K562 (cell line): ENCODE measurements at regions not wholly inside any gene's neighbourhood (a gene's known extent, or its start where the extent isn't known, plus 50 kb on each side); places are given as distances from the start of the nearest gene placed in this dataset.
A peak's percentile ranks its signal among the peaks of the same experiment; 100 is the strongest.

ENCODE experiments used
- ATF1 ChIP-seq, 2 experiments: fragments of 450-650 bp in 1 of 2; IDR thresholded peaks; 2 replicates each; pipeline ENCODE4 v1.6.1; 2016; ENCODE audit warnings: missing compliant biosample characterization in 1 of 2, missing genetic modification characterization in 1 of 2
- CAMTA2 ChIP-seq: fragments of 250-450 bp; sonication (Bioruptor Pico); conservative IDR thresholded peaks from 2 replicates; pipeline ENCODE4 v1.5.1; 2022
- CEBPG ChIP-seq, 3 experiments: fragments of 200-800 bp in 1 of 3; sonication (Bioruptor generic) in 1 of 3; sonication (generic) in 1 of 3; formaldehyde crosslinking in 1 of 3; IDR thresholded peaks in 2 of 3; conservative IDR thresholded peaks in 1 of 3; 2 replicates each; pipeline versions ENCODE4 v1.6.1 to v1.8.0; 2016 to 2022; ENCODE audit warnings: missing compliant biosample characterization in 2 of 3, missing genetic modification characterization in 2 of 3, mild to moderate bottlenecking in 1 of 3, missing genetic modification reagents in 1 of 3
- DPF2 ChIP-seq: fragments of 450-650 bp; IDR thresholded peaks from 2 replicates; pipeline ENCODE4 v1.6.1; 2016
- GTF2F1 ChIP-seq: IDR thresholded peaks from 2 replicates; pipeline ENCODE4 v1.6.1; 2011; ENCODE audit warnings: low read depth, low read length, improper control_type of control experiment
- L3MBTL2 ChIP-seq: fragments of 450-650 bp; IDR thresholded peaks from 2 replicates; pipeline ENCODE4 v1.6.1; 2016; ENCODE audit warnings: mild to moderate bottlenecking, moderate library complexity
- MAFF ChIP-seq: IDR thresholded peaks from 2 replicates; pipeline ENCODE4 v1.6.1; 2012; ENCODE audit warnings: low read length, improper control_type of control experiment
- SMARCA4 ChIP-seq: fragments of 450-650 bp; IDR thresholded peaks from 2 replicates; pipeline ENCODE4 v1.6.1; 2016
- SOX6 ChIP-seq: fragments of 450-650 bp; IDR thresholded peaks from 2 replicates; pipeline ENCODE4 v1.6.1; 2014; ENCODE audit warnings: mild to moderate bottlenecking
- TEAD1 ChIP-seq, 2 experiments: fragments of 450-650 bp in 1 of 2; sonication (generic) in 1 of 2; formaldehyde crosslinking; IDR thresholded peaks; 2 replicates each; pipeline versions ENCODE4 v1.4.0 to v1.8.0; 2020 to 2022; ENCODE audit warnings: mild to moderate bottlenecking in 2 of 2, missing genetic modification reagents in 1 of 2
- ZNF282 ChIP-seq: sonication (generic); formaldehyde crosslinking; IDR thresholded peaks from 2 replicates; pipeline ENCODE4 v1.8.1; 2023; ENCODE audit warnings: missing genetic modification reagents
- TF ChIP-seq, protein P1 (sequence below): fragments of 450-650 bp; IDR thresholded peaks from 2 replicates; pipeline ENCODE4 v1.6.1; 2018; ENCODE audit not compliant: partially characterized antibody
- TF ChIP-seq, protein P2 (sequence below), 2 experiments: fragments of 450-650 bp; conservative IDR thresholded peaks; 2 replicates each; pipeline ENCODE4 v1.6.1; 2017; ENCODE audit warnings: mild to moderate bottlenecking in 2 of 2, moderate library complexity in 2 of 2
- TF ChIP-seq, protein P3 (sequence below): sonication (generic); formaldehyde crosslinking; IDR thresholded peaks from 2 replicates; pipeline ENCODE4 v1.8.0; 2023; ENCODE audit warnings: mild to moderate bottlenecking, missing genetic modification reagents
- TF ChIP-seq, protein P4 (sequence below): fragments of 450-650 bp; IDR thresholded peaks from 2 replicates; pipeline ENCODE4 v1.6.1; 2017; ENCODE audit warnings: antibody characterized with exemption, mild to moderate bottlenecking

DNA sequence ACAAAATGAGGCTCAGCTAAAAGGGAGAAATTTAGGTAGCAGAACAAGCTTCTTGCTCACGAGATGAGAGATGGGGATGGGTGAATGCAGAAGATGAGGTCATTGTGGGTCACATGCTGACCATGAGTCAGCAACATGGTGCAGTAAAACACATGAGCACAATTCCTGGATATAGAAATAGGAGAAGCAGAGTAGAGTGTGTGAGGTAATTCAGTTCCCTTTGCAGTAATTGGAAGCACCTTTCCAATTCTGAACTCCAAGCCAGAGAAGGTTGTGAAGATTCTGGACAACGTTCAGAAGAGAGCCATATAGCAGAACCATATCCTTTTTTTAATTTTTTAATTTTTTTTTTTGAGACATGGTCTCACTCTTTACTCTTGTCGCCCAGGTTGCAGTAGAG lies 62.0 kb upstream of the LMNTD1 start (continued):
- TF ChIP-seq, protein P1, sequence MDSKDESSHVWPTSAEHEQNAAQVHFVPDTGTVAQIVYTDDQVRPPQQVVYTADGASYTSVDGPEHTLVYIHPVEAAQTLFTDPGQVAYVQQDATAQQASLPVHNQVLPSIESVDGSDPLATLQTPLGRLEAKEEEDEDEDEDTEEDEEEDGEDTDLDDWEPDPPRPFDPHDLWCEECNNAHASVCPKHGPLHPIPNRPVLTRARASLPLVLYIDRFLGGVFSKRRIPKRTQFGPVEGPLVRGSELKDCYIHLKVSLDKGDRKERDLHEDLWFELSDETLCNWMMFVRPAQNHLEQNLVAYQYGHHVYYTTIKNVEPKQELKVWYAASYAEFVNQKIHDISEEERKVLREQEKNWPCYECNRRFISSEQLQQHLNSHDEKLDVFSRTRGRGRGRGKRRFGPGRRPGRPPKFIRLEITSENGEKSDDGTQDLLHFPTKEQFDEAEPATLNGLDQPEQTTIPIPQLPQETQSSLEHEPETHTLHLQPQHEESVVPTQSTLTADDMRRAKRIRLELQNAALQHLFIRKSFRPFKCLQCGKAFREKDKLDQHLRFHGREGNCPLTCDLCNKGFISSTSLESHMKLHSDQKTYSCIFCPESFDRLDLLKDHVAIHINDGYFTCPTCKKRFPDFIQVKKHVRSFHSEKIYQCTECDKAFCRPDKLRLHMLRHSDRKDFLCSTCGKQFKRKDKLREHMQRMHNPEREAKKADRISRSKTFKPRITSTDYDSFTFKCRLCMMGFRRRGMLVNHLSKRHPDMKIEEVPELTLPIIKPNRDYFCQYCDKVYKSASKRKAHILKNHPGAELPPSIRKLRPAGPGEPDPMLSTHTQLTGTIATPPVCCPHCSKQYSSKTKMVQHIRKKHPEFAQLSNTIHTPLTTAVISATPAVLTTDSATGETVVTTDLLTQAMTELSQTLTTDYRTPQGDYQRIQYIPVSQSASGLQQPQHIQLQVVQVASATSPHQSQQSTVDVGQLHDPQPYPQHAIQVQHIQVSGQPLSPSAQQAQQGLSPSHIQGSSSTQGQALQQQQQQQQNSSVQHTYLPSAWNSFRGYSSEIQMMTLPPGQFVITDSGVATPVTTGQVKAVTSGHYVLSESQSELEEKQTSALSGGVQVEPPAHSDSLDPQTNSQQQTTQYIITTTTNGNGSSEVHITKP, result no peak
- no peak for TF ChIP-seq GTF2F1
- 0 out of 2 replicates have a peak, but pooled peaks have one; percentile 26 for TF ChIP-seq SOX6
- no peak for TF ChIP-seq ZNF282 (CRISPR knock-in tag)
- peak; percentile 62; the same call in 1 of the 2 replicates for TF ChIP-seq SMARCA4
- TF ChIP-seq CAMTA2 (CRISPR knock-in tag), result no peak
- TF ChIP-seq MAFF, result peak; percentile 90
- TF ChIP-seq, protein P2, sequence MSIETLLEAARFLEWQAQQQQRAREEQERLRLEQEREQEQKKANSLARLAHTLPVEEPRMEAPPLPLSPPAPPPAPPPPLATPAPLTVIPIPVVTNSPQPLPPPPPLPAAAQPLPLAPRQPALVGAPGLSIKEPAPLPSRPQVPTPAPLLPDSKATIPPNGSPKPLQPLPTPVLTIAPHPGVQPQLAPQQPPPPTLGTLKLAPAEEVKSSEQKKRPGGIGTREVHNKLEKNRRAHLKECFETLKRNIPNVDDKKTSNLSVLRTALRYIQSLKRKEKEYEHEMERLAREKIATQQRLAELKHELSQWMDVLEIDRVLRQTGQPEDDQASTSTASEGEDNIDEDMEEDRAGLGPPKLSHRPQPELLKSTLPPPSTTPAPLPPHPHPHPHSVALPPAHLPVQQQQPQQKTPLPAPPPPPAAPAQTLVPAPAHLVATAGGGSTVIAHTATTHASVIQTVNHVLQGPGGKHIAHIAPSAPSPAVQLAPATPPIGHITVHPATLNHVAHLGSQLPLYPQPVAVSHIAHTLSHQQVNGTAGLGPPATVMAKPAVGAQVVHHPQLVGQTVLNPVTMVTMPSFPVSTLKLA (conservative IDR thresholded peaks at IDR 0.05), result 0 out of 4 replicates have a peak, but pooled peaks of 1 of the 2 experiments have one; percentile 14
- peak; percentile 44; the same call in 1 of the 2 replicates for TF ChIP-seq DPF2
- TF ChIP-seq TEAD1 (CRISPR knock-in tag; IDR thresholded peaks at IDR 0.05), result peak in 1 of 2 experiments; percentile 77; a peak in 2 of 4 replicates
- TF ChIP-seq, protein P3, sequence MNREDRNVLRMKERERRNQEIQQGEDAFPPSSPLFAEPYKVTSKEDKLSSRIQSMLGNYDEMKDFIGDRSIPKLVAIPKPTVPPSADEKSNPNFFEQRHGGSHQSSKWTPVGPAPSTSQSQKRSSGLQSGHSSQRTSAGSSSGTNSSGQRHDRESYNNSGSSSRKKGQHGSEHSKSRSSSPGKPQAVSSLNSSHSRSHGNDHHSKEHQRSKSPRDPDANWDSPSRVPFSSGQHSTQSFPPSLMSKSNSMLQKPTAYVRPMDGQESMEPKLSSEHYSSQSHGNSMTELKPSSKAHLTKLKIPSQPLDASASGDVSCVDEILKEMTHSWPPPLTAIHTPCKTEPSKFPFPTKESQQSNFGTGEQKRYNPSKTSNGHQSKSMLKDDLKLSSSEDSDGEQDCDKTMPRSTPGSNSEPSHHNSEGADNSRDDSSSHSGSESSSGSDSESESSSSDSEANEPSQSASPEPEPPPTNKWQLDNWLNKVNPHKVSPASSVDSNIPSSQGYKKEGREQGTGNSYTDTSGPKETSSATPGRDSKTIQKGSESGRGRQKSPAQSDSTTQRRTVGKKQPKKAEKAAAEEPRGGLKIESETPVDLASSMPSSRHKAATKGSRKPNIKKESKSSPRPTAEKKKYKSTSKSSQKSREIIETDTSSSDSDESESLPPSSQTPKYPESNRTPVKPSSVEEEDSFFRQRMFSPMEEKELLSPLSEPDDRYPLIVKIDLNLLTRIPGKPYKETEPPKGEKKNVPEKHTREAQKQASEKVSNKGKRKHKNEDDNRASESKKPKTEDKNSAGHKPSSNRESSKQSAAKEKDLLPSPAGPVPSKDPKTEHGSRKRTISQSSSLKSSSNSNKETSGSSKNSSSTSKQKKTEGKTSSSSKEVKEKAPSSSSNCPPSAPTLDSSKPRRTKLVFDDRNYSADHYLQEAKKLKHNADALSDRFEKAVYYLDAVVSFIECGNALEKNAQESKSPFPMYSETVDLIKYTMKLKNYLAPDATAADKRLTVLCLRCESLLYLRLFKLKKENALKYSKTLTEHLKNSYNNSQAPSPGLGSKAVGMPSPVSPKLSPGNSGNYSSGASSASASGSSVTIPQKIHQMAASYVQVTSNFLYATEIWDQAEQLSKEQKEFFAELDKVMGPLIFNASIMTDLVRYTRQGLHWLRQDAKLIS, result no peak
- no peak for TF ChIP-seq ATF1 (CRISPR knock-in tag; IDR thresholded peaks at IDR 0.05)
- peak; percentile 41; the same call in 1 of the 2 replicates for TF ChIP-seq ATF1 (tag; IDR thresholded peaks at IDR 0.05)
- TF ChIP-seq, protein P4, sequence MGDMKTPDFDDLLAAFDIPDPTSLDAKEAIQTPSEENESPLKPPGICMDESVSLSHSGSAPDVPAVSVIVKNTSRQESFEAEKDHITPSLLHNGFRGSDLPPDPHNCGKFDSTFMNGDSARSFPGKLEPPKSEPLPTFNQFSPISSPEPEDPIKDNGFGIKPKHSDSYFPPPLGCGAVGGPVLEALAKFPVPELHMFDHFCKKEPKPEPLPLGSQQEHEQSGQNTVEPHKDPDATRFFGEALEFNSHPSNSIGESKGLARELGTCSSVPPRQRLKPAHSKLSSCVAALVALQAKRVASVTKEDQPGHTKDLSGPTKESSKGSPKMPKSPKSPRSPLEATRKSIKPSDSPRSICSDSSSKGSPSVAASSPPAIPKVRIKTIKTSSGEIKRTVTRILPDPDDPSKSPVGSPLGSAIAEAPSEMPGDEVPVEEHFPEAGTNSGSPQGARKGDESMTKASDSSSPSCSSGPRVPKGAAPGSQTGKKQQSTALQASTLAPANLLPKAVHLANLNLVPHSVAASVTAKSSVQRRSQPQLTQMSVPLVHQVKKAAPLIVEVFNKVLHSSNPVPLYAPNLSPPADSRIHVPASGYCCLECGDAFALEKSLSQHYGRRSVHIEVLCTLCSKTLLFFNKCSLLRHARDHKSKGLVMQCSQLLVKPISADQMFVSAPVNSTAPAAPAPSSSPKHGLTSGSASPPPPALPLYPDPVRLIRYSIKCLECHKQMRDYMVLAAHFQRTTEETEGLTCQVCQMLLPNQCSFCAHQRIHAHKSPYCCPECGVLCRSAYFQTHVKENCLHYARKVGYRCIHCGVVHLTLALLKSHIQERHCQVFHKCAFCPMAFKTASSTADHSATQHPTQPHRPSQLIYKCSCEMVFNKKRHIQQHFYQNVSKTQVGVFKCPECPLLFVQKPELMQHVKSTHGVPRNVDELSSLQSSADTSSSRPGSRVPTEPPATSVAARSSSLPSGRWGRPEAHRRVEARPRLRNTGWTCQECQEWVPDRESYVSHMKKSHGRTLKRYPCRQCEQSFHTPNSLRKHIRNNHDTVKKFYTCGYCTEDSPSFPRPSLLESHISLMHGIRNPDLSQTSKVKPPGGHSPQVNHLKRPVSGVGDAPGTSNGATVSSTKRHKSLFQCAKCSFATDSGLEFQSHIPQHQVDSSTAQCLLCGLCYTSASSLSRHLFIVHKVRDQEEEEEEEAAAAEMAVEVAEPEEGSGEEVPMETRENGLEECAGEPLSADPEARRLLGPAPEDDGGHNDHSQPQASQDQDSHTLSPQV, result no peak
- peak; percentile 70 for TF ChIP-seq L3MBTL2
- TF ChIP-seq CEBPG (CRISPR knock-in tag; IDR thresholded peaks at IDR 0.05), result no peak
- TF ChIP-seq CEBPG (tag; conservative IDR thresholded peaks at IDR 0.05 in 1 of 2, IDR thresholded peaks at IDR 0.05 in 1 of 2), result peak in 1 of 2 experiments; percentile 40; a peak in 1 of 4 replicates
